SK-N-MC (cell line): ENCODE measurements at regions not wholly inside any gene's neighbourhood (a gene's known extent, or its start where the extent isn't known, plus 50 kb on each side); places are given as distances from the start of the nearest gene placed in this dataset.

Experiments used
- EZH2 ChIP-seq: fragments of 200-600 bp; sonication (generic); IDR thresholded peaks from one replicate; pipeline ENCODE4 v1.6.1; 2017; ENCODE audit warnings: antibody characterized with exemption
- FOXP2 ChIP-seq: optimal IDR thresholded peaks from 2 replicates; pipeline ENCODE3; 2011; ENCODE audit warnings: mild to moderate bottlenecking, moderate library complexity; ENCODE audit not compliant: insufficient read depth; ENCODE audit errors: extremely low read length, control extremely low read depth
- POLR2AphosphoS5 ChIP-seq: IDR thresholded peaks from 2 replicates; pipeline ENCODE4 v1.6.1; 2012; ENCODE audit warnings: mild to moderate bottlenecking, low read depth, low read length, borderline replicate concordance

- TF ChIP-seq POLR2AphosphoS5 (no peak), EZH2 (no peak), FOXP2 (no peak)
Measured at GRCh38 chr2:16050908-16051489, 110.6 kb downstream of the MYCN start.
